Transverse colon (tissue), 4 donors: ENCODE measurements at regions not wholly inside any gene's neighbourhood (a gene's known extent, or its start where the extent isn't known, plus 50 kb on each side); places are given as distances from the start of the nearest gene placed in this dataset.

Experiments
- EP300 ChIP-seq: sonication (generic); formaldehyde crosslinking; IDR thresholded peaks from one replicate; pipeline ENCODE4 v1.6.1; 2017; ENCODE audit warnings: antibody characterized with exemption, low read depth
- POLR2A ChIP-seq: fragments of 450-650 bp; IDR thresholded peaks from one replicate; pipeline ENCODE4 v1.6.1; 2016; ENCODE audit warnings: antibody characterized with exemption, mild to moderate bottlenecking, moderate library complexity
- POLR2AphosphoS5 ChIP-seq, 3 donors: sonication (generic); formaldehyde crosslinking; IDR thresholded peaks; one replicate each; pipeline ENCODE4 v1.6.1; 2016; ENCODE audit warnings: antibody characterized with exemption in 3 of 3
- TF ChIP-seq, protein P1 (sequence below), 5 experiments: fragments of 200-600 bp in 3 of 5; fragments of 450-650 bp in 2 of 5; sonication (generic) in 3 of 5; IDR thresholded peaks; 1 replicate in 2 of 5; 2 replicates in 3 of 5; pipeline ENCODE4 v1.5.1; 2016 to 2017; ENCODE audit warnings: antibody characterized with exemption in 5 of 5, inconsistent platforms in 3 of 5, mild to moderate bottlenecking in 2 of 5, moderate library complexity in 1 of 5

DNA sequence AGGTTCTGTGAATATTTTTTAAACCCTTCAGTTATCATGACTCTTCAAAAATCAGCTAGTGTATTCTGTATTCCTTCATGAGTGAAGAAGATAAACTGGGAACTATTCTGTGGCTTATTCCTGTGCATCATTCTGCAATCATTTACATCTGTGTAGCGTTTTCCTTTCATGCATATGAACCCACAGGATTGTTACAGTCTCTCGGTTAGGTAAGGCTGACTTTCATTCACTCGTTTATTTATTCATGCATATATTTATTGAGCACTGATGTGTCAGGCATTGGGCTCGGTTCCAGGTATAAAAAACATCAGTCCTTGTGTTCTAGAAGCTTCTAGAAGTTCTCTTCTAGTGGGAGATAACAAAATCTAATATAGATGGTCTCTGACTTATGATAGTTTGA lies 318.4 kb downstream of the MAN2A1 start:
- TF ChIP-seq POLR2A (no peak), EP300 (no peak), POLR2AphosphoS5 (IDR thresholded peaks at IDR 0.05) (no peak)
- TF ChIP-seq, protein P1, sequence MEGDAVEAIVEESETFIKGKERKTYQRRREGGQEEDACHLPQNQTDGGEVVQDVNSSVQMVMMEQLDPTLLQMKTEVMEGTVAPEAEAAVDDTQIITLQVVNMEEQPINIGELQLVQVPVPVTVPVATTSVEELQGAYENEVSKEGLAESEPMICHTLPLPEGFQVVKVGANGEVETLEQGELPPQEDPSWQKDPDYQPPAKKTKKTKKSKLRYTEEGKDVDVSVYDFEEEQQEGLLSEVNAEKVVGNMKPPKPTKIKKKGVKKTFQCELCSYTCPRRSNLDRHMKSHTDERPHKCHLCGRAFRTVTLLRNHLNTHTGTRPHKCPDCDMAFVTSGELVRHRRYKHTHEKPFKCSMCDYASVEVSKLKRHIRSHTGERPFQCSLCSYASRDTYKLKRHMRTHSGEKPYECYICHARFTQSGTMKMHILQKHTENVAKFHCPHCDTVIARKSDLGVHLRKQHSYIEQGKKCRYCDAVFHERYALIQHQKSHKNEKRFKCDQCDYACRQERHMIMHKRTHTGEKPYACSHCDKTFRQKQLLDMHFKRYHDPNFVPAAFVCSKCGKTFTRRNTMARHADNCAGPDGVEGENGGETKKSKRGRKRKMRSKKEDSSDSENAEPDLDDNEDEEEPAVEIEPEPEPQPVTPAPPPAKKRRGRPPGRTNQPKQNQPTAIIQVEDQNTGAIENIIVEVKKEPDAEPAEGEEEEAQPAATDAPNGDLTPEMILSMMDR (IDR thresholded peaks at IDR 0.05) = no peak
